Neural crest cell (in vitro differentiated cells): ENCODE measurements at regions not wholly inside any gene's neighbourhood (a gene's known extent, or its start where the extent isn't known, plus 50 kb on each side); places are given as distances from the start of the nearest gene placed in this dataset.

ENCODE experiments used
- DNase-seq: peaks from one replicate; pipeline ENCODE4 v3.0.0; 2021; ENCODE audit warnings: low read depth, mixed read lengths, low spot score
- H3K27ac Mint-ChIP-seq: one replicate; pipeline ENCODE4 v1.8.0; 2021; ENCODE audit warnings: mild to moderate bottlenecking, mixed read lengths; ENCODE audit not compliant: unreplicated experiment
- H3K27me3 Mint-ChIP-seq: 2 replicates; pipeline ENCODE4 v1.8.0; 2021; ENCODE audit warnings: low read depth, mild to moderate bottlenecking, mixed read lengths
- H3K36me3 Mint-ChIP-seq: 2 replicates; pipeline ENCODE4 v1.8.0; 2021; ENCODE audit warnings: low read depth, mild to moderate bottlenecking, mixed read lengths
- H3K4me1 Mint-ChIP-seq: 2 replicates; pipeline ENCODE4 v1.8.0; 2021; ENCODE audit warnings: mixed read lengths
- H3K4me3 Mint-ChIP-seq: one replicate; pipeline ENCODE4 v1.8.0; 2021; ENCODE audit warnings: mild to moderate bottlenecking, mixed read lengths
- H3K9me3 Mint-ChIP-seq: 2 replicates; pipeline ENCODE4 v1.8.0; 2021; ENCODE audit warnings: mixed read lengths
- CTCF ChIP-seq: fragments of 200-600 bp; sonication (generic); conservative IDR thresholded peaks from 2 replicates; pipeline ENCODE4 v1.5.0; 2021; ENCODE audit warnings: antibody characterized with exemption, mild to moderate bottlenecking

DNA sequence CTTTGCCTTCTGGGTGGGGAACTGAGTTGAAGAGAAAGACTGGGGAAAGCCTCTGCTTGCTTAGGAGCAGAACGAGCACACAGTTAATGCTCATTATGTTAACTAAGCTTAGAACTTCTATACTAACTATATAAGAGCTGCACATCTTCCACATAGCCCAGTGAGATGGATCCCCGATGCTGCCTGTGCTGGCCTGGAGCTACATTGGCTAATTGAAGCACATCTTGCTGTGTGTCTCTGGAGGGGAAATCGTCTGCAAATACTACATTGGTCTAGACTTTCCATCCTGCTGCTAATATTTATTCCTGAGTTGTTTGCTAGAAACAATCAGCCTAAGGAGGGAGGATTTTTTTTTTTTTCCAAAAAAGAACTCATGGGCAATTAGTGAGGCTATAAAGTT is 406.3 kb downstream of the HAPSTR1 start:
- no peak overlapping the region for H3K4me3 Mint-ChIP-seq
- H3K27me3 Mint-ChIP-seq, result peaks cover 2% of the 10 kb centered on the region
- no peak for DNase-seq
- peaks cover 9% of the 10 kb centered on the region for H3K4me1 Mint-ChIP-seq
- TF ChIP-seq CTCF, result no peak
- H3K27ac Mint-ChIP-seq, result no peak overlapping the region
- no peaks in the 10 kb centered on the region for H3K36me3 Mint-ChIP-seq
- peaks cover 4% of the 10 kb centered on the region for H3K9me3 Mint-ChIP-seq

DNA sequence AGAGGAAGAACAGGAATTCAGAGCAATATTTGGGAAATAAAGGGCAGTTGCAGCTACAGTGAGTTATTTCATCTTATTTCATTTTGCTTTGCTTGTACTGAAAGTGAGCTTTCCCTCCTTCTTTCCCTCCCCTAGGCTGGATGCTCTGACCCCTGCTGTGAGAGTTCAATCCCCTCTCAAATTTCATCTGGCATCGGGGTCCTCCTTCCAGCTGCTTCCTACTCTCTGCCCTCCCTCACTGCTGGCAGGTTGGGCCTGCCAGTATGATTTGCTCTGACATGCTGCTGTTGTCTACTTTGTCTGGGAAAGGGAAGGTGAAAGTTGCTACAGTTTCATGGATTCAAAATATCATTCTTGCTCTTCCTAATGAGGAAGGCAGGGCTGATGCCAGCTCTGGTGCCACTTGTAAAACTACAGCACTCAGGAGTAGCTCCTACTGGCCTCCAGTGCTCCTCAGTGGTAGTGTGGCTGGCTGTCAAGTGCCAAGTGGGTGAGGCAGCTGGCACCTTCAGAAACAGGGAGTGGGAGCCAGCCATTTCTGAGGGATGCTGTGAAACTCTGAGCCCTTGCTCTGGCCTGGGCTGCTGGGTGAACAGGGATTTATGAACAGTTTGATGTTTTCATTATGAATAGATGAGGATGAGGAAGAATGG is 408.6 kb downstream of the HAPSTR1 start:
- H3K27ac Mint-ChIP-seq, result no peak overlapping the region
- no peak for TF ChIP-seq CTCF
- peaks cover 14% of the 10 kb centered on the region for H3K4me1 Mint-ChIP-seq
- H3K27me3 Mint-ChIP-seq, result peaks cover 2% of the 10 kb centered on the region
- no peak for DNase-seq
- no peak overlapping the region for H3K4me3 Mint-ChIP-seq
- H3K9me3 Mint-ChIP-seq, result peaks cover 4% of the 10 kb centered on the region
- H3K36me3 Mint-ChIP-seq, result no peaks in the 10 kb centered on the region

- peaks cover 2% of the 10 kb centered on the region for H3K27me3 Mint-ChIP-seq
- peaks cover 14% of the 10 kb centered on the region for H3K4me1 Mint-ChIP-seq
- TF ChIP-seq CTCF, result no peak
- H3K4me3 Mint-ChIP-seq, result no peak overlapping the region
- peaks cover 5% of the 10 kb centered on the region for H3K9me3 Mint-ChIP-seq
- H3K27ac Mint-ChIP-seq, result no peak overlapping the region
- no peaks in the 10 kb centered on the region for H3K36me3 Mint-ChIP-seq
- no peak for DNase-seq
These were observed 409.4 kb downstream of the HAPSTR1 start for GRCh38 chr16:9500872-9501271.

- Mint-ChIP-seq H3K4me3 (no peak overlapping the region), H3K4me1 (peaks cover 17% of the 10 kb centered on the region), H3K27me3 (peaks cover 2% of the 10 kb centered on the region), H3K27ac (no peak overlapping the region), H3K36me3 (no peaks in the 10 kb centered on the region), H3K9me3 (peaks cover 6% of the 10 kb centered on the region)
- TF ChIP-seq CTCF, result no peak
- no peak for DNase-seq
These were observed 412.0 kb downstream of the HAPSTR1 start for GRCh38 chr16:9503251-9503984.

DNA sequence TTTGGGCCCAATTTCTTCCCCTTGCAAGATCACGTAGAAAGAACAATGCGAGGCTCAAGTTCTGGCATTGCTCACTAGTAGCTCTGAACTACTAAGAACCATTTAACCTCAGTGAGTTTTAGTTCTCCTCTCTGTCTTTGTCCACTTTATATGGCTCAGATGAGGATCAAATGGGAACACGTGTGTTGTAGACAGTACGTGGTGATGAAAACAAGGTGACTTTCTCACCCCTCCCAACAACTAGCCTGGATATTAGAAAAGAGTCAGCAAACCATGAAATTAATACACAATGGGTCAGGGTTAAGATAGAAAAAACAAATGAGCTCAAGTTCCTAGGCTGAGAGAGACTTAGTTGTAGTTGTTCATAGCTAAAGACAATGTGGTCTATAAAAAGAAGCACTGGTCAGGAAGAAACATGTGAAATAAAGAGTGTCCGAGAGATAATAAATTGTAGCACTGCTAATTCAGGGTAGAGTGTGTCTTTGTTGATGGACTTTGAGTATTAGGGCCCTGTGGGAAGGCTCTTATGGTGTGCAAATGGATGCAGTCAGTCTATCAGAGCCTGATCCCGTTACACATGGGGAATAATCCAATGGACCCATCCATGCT is 417.0 kb downstream of the HAPSTR1 start:
- no peak overlapping the region for H3K27ac Mint-ChIP-seq
- no peak for TF ChIP-seq CTCF
- H3K4me3 Mint-ChIP-seq, result no peak overlapping the region
- no peaks in the 10 kb centered on the region for H3K36me3 Mint-ChIP-seq
- no peak for DNase-seq
- H3K9me3 Mint-ChIP-seq, result peaks cover 8% of the 10 kb centered on the region
- peaks cover 12% of the 10 kb centered on the region for H3K4me1 Mint-ChIP-seq
- H3K27me3 Mint-ChIP-seq, result no peaks in the 10 kb centered on the region
